HEK293 (cell line): ENCODE measurements at regions not wholly inside any gene's neighbourhood (a gene's known extent, or its start where the extent isn't known, plus 50 kb on each side); places are given as distances from the start of the nearest gene placed in this dataset.

Experiments
- CTCF ChIA-PET: fragments of 350-600 bp; formaldehyde crosslinking; extraction: SDS; loops from one replicate; lab custom pipeline; 2021; ENCODE audit warnings: antibody characterized with exemption; lab: Yijun Ruan, JAX
- POLR2A ChIA-PET: fragments of 300-600 bp; formaldehyde crosslinking; extraction: SDS; loops from one replicate; lab custom pipeline; 2020; ENCODE audit warnings: antibody characterized with exemption, inconsistent platforms; lab: Yijun Ruan, JAX
- H3K27ac ChIP-seq: fragments of 200-500 bp; sonication (Bioruptor generic); 2 replicates; pipeline ENCODE4 v1.5.1; 2014; ENCODE audit warnings: low read depth, low read length, control low read depth, inconsistent platforms; ENCODE audit errors: extremely low read depth
- H3K36me3 ChIP-seq, 2 experiments: fragments of 200-500 bp in 1 of 2; sonication (Bioruptor generic) in 1 of 2; 1 replicate in 1 of 2; 2 replicates in 1 of 2; pipeline ENCODE4 v1.5.1; 2014 to 2017; ENCODE audit warnings: inconsistent platforms in 2 of 2, low read length in 2 of 2; ENCODE audit not compliant: control insufficient read depth in 2 of 2, insufficient read depth in 1 of 2
- H3K4me1 ChIP-seq: fragments of 200-500 bp; sonication (Bioruptor generic); 2 replicates; pipeline ENCODE4 v1.5.1; 2014; ENCODE audit warnings: mild to moderate bottlenecking, low read length, inconsistent platforms; ENCODE audit not compliant: control insufficient read depth, insufficient read depth
- H3K4me3 ChIP-seq: 2 replicates; pipeline ENCODE4 v1.5.1; 2011; ENCODE audit warnings: low read depth, mild to moderate bottlenecking, control low read depth, low read length, moderate library complexity
- H3K9me3 ChIP-seq: fragments of 200-500 bp; sonication (Bioruptor generic); 2 replicates; pipeline ENCODE4 v1.5.1; 2014; ENCODE audit warnings: low read depth, low read length, inconsistent platforms; ENCODE audit not compliant: control insufficient read depth, insufficient read depth
- BCL11A ChIP-seq: fragments of 450-650 bp; formaldehyde crosslinking; IDR thresholded peaks from 2 replicates; pipeline ENCODE4 v1.5.1; 2016; ENCODE audit warnings: low read depth, missing biosample characterization, missing genetic modification characterization
- HOXD13 ChIP-seq: sonication (generic); formaldehyde crosslinking; IDR thresholded peaks from 2 replicates; pipeline ENCODE4 v1.8.0; 2022; ENCODE audit warnings: missing genetic modification reagents, borderline replicate concordance
- PRDM2 ChIP-seq: fragments of 450-650 bp; formaldehyde crosslinking; IDR thresholded peaks from 2 replicates; pipeline ENCODE4 v1.5.1; 2016; ENCODE audit warnings: missing biosample characterization, missing genetic modification characterization, borderline replicate concordance
- SETDB1 ChIP-seq: IDR thresholded peaks from one replicate; pipeline ENCODE4 v1.6.1; 2017; ENCODE audit warnings: mild to moderate bottlenecking, low read length, moderate library complexity, mixed read lengths; ENCODE audit not compliant: insufficient read length
- ZBTB49 ChIP-seq: fragments of 450-650 bp; formaldehyde crosslinking; IDR thresholded peaks from 2 replicates; pipeline ENCODE4 v1.5.1; 2016; ENCODE audit warnings: missing biosample characterization, missing genetic modification characterization, low read depth
- ZBTB7A ChIP-seq: fragments of 450-650 bp; formaldehyde crosslinking; IDR thresholded peaks from 2 replicates; pipeline ENCODE4 v1.5.1; 2016; ENCODE audit warnings: low read depth, missing biosample characterization, missing genetic modification characterization
- ZNF138 ChIP-seq: fragments of 450-650 bp; formaldehyde crosslinking; IDR thresholded peaks from 2 replicates; pipeline ENCODE4 v1.5.1; 2016; ENCODE audit warnings: missing biosample characterization, missing genetic modification characterization, borderline replicate concordance
- ZNF18 ChIP-seq: fragments of 450-650 bp; formaldehyde crosslinking; IDR thresholded peaks from 2 replicates; pipeline ENCODE4 v1.5.1; 2016; ENCODE audit warnings: missing biosample characterization, missing genetic modification characterization
- ZNF354C ChIP-seq: fragments of 450-650 bp; formaldehyde crosslinking; IDR thresholded peaks from 2 replicates; pipeline ENCODE4 v1.5.1; 2016; ENCODE audit warnings: missing biosample characterization, missing genetic modification characterization, low read depth, borderline replicate concordance
- ZNF416 ChIP-seq: fragments of 450-650 bp; formaldehyde crosslinking; IDR thresholded peaks from 2 replicates; pipeline ENCODE4 v1.5.1; 2016; ENCODE audit warnings: missing biosample characterization, missing genetic modification characterization
- ZNF423 ChIP-seq: fragments of 450-650 bp; formaldehyde crosslinking; IDR thresholded peaks from 2 replicates; pipeline ENCODE4 v1.5.1; 2016; ENCODE audit warnings: missing biosample characterization, missing genetic modification characterization
- ZNF530 ChIP-seq: fragments of 450-650 bp; formaldehyde crosslinking; IDR thresholded peaks from 2 replicates; pipeline ENCODE4 v1.5.1; 2016; ENCODE audit warnings: low read depth, missing biosample characterization, missing genetic modification characterization
- ZNF600 ChIP-seq: fragments of 450-650 bp; formaldehyde crosslinking; IDR thresholded peaks from 2 replicates; pipeline ENCODE4 v1.5.1; 2016; ENCODE audit warnings: missing biosample characterization, missing genetic modification characterization
- ZNF610 ChIP-seq: fragments of 450-650 bp; formaldehyde crosslinking; IDR thresholded peaks from 2 replicates; pipeline ENCODE4 v1.5.1; 2016; ENCODE audit warnings: missing biosample characterization, missing genetic modification characterization, borderline replicate concordance
- ZNF624 ChIP-seq: fragments of 450-650 bp; formaldehyde crosslinking; IDR thresholded peaks from 2 replicates; pipeline ENCODE4 v1.5.1; 2017; ENCODE audit warnings: missing biosample characterization, missing genetic modification characterization
- ZNF707 ChIP-seq: fragments of 450-650 bp; formaldehyde crosslinking; IDR thresholded peaks from 2 replicates; pipeline ENCODE4 v1.5.1; 2016; ENCODE audit warnings: missing biosample characterization, missing genetic modification characterization
- ZNF76 ChIP-seq: fragments of 450-650 bp; formaldehyde crosslinking; IDR thresholded peaks from 2 replicates; pipeline ENCODE4; 2016; ENCODE audit warnings: low read depth, missing biosample characterization, missing genetic modification characterization, borderline replicate concordance
- ZNF776 ChIP-seq: fragments of 450-650 bp; formaldehyde crosslinking; IDR thresholded peaks from 2 replicates; pipeline ENCODE4 v1.5.0; 2017; ENCODE audit warnings: missing biosample characterization, missing genetic modification characterization, borderline replicate concordance
- ZNF830 ChIP-seq: fragments of 450-650 bp; IDR thresholded peaks from 2 replicates; pipeline ENCODE4 v1.5.0; 2018; ENCODE audit warnings: missing biosample characterization, missing genetic modification characterization, low read depth, mild to moderate bottlenecking, moderate library complexity

GRCh38 chr16:80055831-80056230, 455.3 kb upstream of the MAF start (continued):
- TF ChIP-seq ZNF610 (tag by site-specific recombination) (no peak), ZNF18 (no peak), BCL11A (tag by site-specific recombination) (no peak)

GRCh38 chr16:80054647-80055046, 454.1 kb upstream of the MAF start:
- POLR2A ChIA-PET: no interaction called here
- Histone ChIP-seq H3K36me3 (no peaks in the 10 kb centered on the region), H3K4me1 (no peaks in the 10 kb centered on the region), H3K4me3 (no peak overlapping the region), H3K9me3 (no peaks in the 10 kb centered on the region), H3K27ac (no peak overlapping the region)
- CTCF ChIA-PET: interaction anchor here (0.7 kb wide), 1 partner anchor 11 kb away, joined by 3 read pairs; no protein-coding TSS in a partner anchor
- no peak for TF ChIP-seq PRDM2 (tag by site-specific recombination)
- TF ChIP-seq ZBTB7A (tag by site-specific recombination): no peak
- no peak for TF ChIP-seq SETDB1
- no peak for TF ChIP-seq ZNF138
- no peak for TF ChIP-seq ZNF624
- no peak for TF ChIP-seq ZNF830
- no peak for TF ChIP-seq ZBTB49 (tag by site-specific recombination)
- no peak for TF ChIP-seq ZNF416 (tag by site-specific recombination)
- TF ChIP-seq ZNF707 (tag by site-specific recombination): no peak
- TF ChIP-seq ZNF530 (tag by site-specific recombination): no peak
- no peak for TF ChIP-seq ZNF354C (tag by site-specific recombination)
- TF ChIP-seq ZNF600 (tag by site-specific recombination): no peak
- TF ChIP-seq HOXD13 (CRISPR knock-in tag): no peak
- TF ChIP-seq ZNF76 (tag by site-specific recombination): no peak
- no peak for TF ChIP-seq ZNF776 (tag by site-specific recombination)
- TF ChIP-seq ZNF423: no peak
